IPS-NIHi11 (cell line): ENCODE measurements at regions not wholly inside any gene's neighbourhood (a gene's known extent, or its start where the extent isn't known, plus 50 kb on each side); places are given as distances from the start of the nearest gene placed in this dataset.
"Not testable (repeated sequence)": the region's sequence is repeated elsewhere in the genome, so short reads cannot be mapped to it uniquely, and the experiment has no call there.

Source experiments
- DNase-seq: peaks from one replicate; pipeline ENCODE4 v3.0.0; 2012; ENCODE audit warnings: mixed read lengths, low spot score

DNA sequence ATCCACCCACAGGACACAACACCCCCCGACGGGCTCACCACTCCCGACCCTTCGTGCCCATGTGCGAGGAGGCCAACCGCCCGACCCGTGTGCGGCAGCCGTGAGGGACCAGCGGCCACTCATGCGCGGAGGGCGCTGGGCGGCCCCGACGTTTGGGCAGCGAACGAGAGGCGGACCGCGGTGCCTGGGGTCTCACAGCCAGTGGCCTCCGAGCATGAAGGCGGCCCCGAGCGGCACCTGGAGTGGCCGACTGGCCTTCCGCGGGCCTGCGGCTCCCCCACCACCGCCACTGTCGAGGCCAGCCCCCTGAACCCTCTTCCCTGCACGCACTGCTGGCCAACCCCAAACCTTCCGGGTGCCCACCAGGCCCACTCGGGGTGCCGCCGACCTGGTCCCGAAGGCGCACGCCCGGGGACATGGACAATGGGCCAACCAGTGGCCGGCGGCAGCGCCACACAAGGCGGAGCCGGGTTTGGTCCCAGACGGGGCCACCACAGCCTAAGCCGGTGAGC, 4274.9 kb upstream of the OR11H1 start:
- peak; percentile 3 for DNase-seq

DNA sequence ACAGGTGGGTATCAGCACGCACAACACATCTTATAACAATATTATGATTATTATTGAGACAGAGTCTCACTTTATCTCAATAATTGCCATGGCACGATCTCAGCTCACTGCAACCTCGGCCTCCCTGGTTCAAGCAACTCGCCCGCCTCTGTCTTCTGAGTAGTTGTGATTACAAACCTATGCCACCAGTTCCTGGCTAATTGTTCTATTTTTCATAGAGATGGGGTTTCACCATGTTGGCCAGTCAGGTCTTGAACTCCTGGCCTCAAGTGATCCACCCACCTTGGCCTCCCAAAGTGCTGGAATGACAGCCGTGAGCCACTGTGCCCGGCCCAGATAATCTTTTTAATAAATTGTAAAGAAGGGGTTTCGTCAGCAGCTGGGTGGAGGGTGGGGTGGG, 4257.0 kb upstream of the OR11H1 start:
- not testable (repeated sequence) for DNase-seq

DNA sequence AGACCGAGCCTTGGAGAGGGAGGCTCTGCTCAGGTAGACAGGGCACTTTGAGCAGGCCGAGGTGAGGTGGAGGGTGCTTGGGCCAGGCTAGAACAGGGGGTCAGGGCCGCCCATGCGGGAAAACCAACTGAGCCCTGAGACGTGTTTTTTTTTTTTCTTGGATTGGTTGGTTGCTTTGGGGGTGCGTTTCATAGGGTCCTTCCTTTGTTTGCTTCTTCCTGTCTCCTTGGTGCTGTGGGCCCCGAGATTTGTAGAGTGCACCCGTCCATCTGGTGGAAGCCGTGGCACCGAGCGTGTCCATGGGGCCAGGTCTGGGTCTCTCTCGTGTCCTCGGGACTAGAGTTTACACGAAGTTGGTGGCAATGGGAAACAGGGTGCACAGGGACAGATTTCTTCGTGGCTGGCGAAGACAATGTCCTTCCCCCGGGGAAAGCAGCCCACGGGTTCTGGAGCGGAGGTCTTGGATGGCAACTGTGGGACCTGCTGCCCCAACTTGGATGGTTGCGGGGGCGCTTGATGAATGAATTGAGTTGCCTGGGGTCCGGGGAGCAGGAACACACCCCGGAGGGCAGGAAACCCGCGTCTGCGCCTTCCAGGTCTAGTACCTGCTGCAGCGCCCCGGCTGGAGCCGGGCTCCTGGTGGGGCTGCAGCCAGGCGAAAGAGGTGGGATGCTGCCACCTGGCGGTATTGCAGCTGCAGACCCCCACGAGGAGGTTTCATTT, 4242.7 kb upstream of the OR11H1 start:
- DNase-seq: not testable (repeated sequence)

- not testable (repeated sequence) for DNase-seq
Measured at GRCh38 chr22:11285839-11286205, 4242.2 kb upstream of the OR11H1 start.

GRCh38 chr22:11288246-11289220, 4239.5 kb upstream of the OR11H1 start:
- not testable (repeated sequence) for DNase-seq

DNA sequence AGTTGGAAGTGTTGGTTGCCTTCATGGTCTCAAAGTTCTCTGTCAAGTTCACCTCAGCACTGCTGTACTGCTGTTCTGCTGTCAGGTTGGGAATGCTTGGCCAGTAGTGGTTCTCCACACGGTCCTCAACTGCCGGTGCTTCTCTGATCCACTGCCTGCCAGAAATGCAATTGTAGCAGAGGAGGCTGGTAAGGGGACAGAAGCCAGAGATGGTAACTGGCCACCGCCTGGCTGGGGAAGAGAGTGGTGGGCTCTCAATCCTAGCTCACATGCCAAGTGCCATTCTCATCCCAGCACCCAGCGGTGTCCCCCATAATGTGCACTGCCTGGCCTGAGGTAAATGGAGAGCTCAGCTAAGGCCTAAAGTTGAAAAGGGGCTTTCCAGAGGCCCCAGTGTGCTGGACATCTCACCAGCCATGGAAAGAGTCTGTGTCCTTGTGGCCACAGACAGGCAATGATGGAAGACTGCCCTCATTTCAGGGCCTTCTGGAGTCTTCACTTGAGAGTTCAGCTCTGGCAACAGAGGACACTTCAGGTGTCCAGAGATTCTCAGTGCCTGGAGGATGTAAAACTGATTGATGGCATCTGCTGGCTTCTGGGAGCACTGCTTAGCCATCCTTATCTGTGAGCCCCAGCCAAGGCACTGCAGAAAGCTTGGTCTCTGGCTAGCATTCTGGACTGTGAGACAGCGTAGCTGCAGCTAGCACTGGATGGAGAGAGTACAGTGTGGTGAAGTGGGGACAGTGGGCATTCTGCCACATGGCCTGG, 4229.7 kb upstream of the OR11H1 start:
- not testable (repeated sequence) for DNase-seq

- not testable (repeated sequence) for DNase-seq
Measured at GRCh38 chr22:11302427-11302826, 4225.6 kb upstream of the OR11H1 start.

GRCh38 chr22:11302904-11303303, 4225.1 kb upstream of the OR11H1 start:
- not testable (repeated sequence) for DNase-seq

DNA sequence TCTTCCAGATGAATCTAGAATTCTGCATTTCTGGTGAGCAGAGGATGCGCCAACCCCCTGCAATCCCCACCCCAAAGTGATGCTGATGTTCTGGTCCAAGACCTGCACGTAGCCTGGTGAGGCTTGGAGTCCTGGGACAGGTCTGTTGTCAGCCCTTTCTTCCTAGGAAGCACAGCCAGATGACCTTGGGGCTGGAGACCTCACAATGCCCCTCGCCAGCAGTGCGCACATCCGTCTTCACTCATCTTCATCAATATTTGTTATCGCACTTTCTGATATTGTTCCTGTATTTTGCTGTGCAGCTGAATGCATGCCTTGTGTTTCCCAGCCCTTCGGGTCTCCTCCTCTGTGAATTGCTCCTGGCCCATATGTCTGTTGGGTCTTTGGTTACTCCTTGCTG, 4222.8 kb upstream of the OR11H1 start:
- not testable (repeated sequence) for DNase-seq

GRCh38 chr22:11306933-11307518, 4221.0 kb upstream of the OR11H1 start:
- DNase-seq: not testable (repeated sequence)

- DNase-seq: no peak
Measured at GRCh38 chr22:11307998-11308397, 4220.0 kb upstream of the OR11H1 start.

GRCh38 chr22:11309777-11310176, 4218.2 kb upstream of the OR11H1 start:
- DNase-seq: not testable (repeated sequence)

- DNase-seq: not testable (repeated sequence)
Measured at GRCh38 chr22:11310647-11311046, 4217.3 kb upstream of the OR11H1 start.

DNA sequence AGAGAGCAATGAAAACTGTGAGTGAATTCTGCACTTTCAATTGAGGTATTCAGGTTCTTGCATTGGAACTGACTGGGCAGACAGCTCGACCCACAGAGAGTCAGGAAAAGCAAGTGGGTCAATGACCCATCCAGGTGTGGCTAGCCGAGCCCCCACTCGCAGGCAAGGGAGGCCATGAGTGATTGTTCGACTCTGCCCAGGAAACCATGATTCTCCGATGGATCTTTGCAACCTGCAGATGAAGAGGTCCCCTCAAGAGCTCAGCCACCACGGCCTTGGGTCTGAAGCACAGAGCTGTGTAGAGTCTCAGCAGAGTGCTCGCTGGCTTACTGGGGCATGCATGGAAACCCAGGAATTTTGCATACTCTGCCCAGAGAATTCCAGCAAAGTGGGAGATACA, 4215.4 kb upstream of the OR11H1 start:
- not testable (repeated sequence) for DNase-seq

DNA sequence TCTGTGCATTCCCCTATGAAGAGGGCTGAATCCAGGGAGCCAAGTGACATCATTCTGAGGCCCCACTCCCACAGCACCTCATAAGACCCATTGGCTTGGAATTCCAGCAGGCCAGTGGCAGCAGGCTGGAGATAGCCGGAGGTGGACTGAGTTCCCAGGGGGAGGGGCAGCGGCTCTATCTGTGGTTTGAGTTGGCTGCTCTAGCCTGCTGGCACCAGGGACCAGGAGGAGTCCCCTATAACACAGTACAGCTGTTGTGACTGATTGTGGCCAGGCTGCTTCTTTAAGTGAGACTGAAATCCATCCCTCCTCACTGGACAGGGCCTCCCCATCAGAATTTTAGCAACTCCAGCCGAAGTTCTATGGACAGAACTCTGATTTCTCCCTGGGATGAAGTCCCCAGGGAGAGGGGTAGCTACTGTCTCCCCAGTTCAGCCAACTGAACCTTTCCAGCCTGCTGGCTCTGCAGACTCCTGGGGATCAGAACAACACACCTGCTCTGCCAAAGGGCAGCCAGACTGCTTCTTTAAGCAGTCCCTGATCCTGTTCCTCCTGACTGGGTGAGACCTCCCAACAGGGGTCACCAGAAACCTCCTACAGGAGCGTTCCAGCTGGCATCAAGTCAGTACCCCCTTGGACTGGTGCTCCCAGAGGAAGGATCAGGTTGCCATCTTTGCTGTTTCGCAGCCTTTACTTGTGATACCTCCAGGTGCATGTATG, 4214.8 kb upstream of the OR11H1 start:
- not testable (repeated sequence) for DNase-seq

- DNase-seq: not testable (repeated sequence)
Measured at GRCh38 chr22:11318633-11319032, 4209.4 kb upstream of the OR11H1 start.

GRCh38 chr22:11324439-11325037, 4203.5 kb upstream of the OR11H1 start:
- DNase-seq: not testable (repeated sequence)

DNA sequence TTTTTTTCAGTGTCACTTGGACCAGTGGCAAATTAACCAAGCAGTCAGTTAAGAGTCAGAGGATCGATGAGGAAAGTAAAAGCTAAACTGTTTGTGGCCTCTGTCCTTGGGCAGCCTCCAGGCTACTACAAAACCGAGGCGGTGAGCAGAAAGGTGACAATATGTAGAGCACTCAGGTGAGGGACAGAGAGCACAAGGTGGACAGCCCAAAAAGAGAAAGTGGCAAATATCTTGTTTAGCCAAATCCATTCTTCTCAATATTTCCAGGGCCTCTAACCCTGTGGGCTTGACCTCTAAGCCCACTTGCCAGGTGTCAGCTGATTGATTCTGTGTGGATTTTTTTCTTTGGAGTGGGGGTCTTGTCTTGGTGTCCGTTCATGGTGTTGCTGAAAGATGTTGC, 4202.2 kb upstream of the OR11H1 start:
- no peak for DNase-seq

- not testable (repeated sequence) for DNase-seq
Measured at GRCh38 chr22:11341387-11342068, 4186.5 kb upstream of the OR11H1 start.

- not testable (repeated sequence) for DNase-seq
Measured at GRCh38 chr22:11351181-11351580, 4176.8 kb upstream of the OR11H1 start.
